GM18499 (cell line): ENCODE measurements at regions not wholly inside any gene's neighbourhood (a gene's known extent, or its start where the extent isn't known, plus 50 kb on each side); places are given as distances from the start of the nearest gene placed in this dataset.
"Not testable (repeated sequence)": the region's sequence is repeated elsewhere in the genome, so short reads cannot be mapped to it uniquely, and the experiment has no call there.

Experiments
- ATAC-seq: cut with Tn5 transposase; IDR thresholded peaks from one replicate; pipeline ENCODE4 v1.9.1; 2021; ENCODE audit warnings: moderate number of reproducible peaks; ENCODE audit not compliant: insufficient read depth, unreplicated experiment

GRCh38 chr6:102773636-102774035 is 1380.1 kb downstream of the GRIK2 start:
- ATAC-seq = no peak

- no peak for ATAC-seq
Measured at GRCh38 chr6:102766963-102767362, 1373.5 kb downstream of the GRIK2 start.

- no peak for ATAC-seq
Measured at GRCh38 chr6:102764317-102764716, 1370.8 kb downstream of the GRIK2 start.

GRCh38 chr6:102763891-102764290 is 1370.4 kb downstream of the GRIK2 start:
- ATAC-seq = no peak

GRCh38 chr6:102761872-102762271 is 1368.4 kb downstream of the GRIK2 start:
- no peak for ATAC-seq

GRCh38 chr6:102759415-102759814 is 1365.9 kb downstream of the GRIK2 start:
- ATAC-seq = no peak

GRCh38 chr6:102758536-102758935 is 1365.0 kb downstream of the GRIK2 start:
- ATAC-seq = not testable (repeated sequence)

- no peak for ATAC-seq
Measured at GRCh38 chr6:102749210-102749971, 1355.9 kb downstream of the GRIK2 start.

- no peak for ATAC-seq
Measured at GRCh38 chr6:102746941-102747340, 1353.4 kb downstream of the GRIK2 start.

GRCh38 chr6:102742754-102743356 is 1349.3 kb downstream of the GRIK2 start:
- ATAC-seq = no peak

- ATAC-seq = no peak
Measured at GRCh38 chr6:102742028-102742427, 1348.5 kb downstream of the GRIK2 start.

- ATAC-seq = no peak
Measured at GRCh38 chr6:102736941-102737368, 1343.4 kb downstream of the GRIK2 start.

GRCh38 chr6:102732898-102733297 is 1339.4 kb downstream of the GRIK2 start:
- no peak for ATAC-seq

- not testable (repeated sequence) for ATAC-seq
Measured at GRCh38 chr6:102722086-102722485, 1328.6 kb downstream of the GRIK2 start.

GRCh38 chr6:102717737-102718456 is 1324.4 kb downstream of the GRIK2 start:
- no peak for ATAC-seq

GRCh38 chr6:102717252-102717651 is 1323.7 kb downstream of the GRIK2 start:
- no peak for ATAC-seq

GRCh38 chr6:102701019-102701418 is 1307.5 kb downstream of the GRIK2 start:
- ATAC-seq = no peak

GRCh38 chr6:102686461-102686860 is 1293.0 kb downstream of the GRIK2 start:
- ATAC-seq = no peak

GRCh38 chr6:102680413-102680812 is 1286.9 kb downstream of the GRIK2 start:
- no peak for ATAC-seq

- ATAC-seq = no peak
Measured at GRCh38 chr6:102679865-102680264, 1286.4 kb downstream of the GRIK2 start.

GRCh38 chr6:102677225-102677624 is 1283.7 kb downstream of the GRIK2 start:
- no peak for ATAC-seq
